Sciatic nerve (tissue), 2 donors: ENCODE measurements at regions not wholly inside any gene's neighbourhood (a gene's known extent, or its start where the extent isn't known, plus 50 kb on each side); places are given as distances from the start of the nearest gene placed in this dataset.
"Not testable (repeated sequence)": the region's sequence is repeated elsewhere in the genome, so short reads cannot be mapped to it uniquely, and the experiment has no call there.

Source experiments
- ATAC-seq: fragments of 200-7000 bp; cut with Tn5 transposase; one replicate; pipeline ENCODE4 v1.9.1; 2020; ENCODE audit warnings: mild to moderate bottlenecking, moderate library complexity
- DNase-seq: peaks from one replicate; pipeline ENCODE4 v3.0.0-alpha.2; 2020; ENCODE audit warnings: low spot score
- intact Hi-C: fragments of 100-400 bp; cut with DNase I; formaldehyde crosslinking; loops from one replicate; pipeline ENCODE4 v1.14.2; 2022
- donor health status: DM: no; HTN: no; CAD: no.
- donor health status: DM: no; HTN: no; CAD: no.

DNA sequence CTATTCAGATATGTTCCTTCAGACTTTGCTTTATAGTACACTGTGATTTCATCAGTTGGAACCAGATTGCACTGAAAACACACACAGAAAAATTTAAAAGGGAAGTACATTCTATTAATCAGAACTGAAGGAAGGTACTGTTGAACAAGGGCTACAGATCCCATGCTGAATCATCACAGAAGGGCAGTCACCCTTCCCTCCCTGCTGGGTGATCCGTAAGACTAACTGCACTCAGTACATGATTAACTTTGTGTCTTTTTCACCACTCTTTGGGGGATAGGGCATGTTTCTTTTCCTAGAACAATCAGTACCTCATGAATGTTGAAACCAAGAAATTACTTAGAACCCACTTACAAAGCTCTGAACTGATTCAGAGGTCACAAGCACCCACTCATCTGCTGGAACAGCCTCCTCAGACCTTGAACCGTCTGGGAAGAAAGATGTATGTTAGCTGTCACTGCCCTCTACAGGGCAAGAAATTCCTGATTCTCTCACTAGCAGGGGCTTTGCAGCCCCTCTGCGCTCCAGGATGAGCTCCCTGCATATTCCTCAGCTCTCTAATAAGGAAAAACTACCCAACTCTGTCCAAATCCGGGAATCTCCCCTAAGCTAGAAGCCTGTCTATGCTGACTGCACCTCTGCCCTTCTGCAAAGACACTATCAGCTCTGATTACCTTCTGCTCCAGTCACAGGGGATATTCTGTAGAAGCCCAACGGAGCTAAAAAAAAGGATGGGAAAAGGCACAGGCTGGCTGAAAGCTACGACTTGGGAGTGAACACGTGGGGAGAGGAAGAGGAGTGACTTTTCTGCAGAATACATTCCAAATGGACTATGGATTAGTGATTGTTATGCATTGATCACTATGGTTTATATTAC is 51.0 kb downstream of the IARS1 start:
- intact Hi-C loops = no loop called here
- ATAC-seq (peak; percentile 79), DNase-seq (no peak)

DNA sequence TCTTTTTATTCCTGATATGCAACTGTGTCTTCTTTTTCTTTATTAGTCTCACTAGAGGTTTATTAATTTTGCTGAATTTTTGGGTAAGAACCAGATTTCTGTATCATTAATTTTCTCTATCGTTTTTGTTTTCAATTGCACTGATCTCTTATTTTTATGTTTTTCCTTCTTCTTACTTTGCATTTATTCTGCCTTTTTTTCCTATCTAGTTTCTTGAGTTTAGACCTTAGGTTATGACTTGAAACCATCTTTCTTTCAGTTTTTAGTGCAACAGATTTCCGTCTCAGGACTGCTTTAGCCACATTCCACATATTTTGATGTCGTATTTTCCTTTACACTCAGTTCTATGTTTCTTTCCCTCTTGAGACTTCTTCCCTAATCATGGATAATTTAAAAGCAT is 56.6 kb downstream of the IARS1 start:
- no peak for DNase-seq
- intact Hi-C loops = no loop called here
- ATAC-seq = no peak

DNA sequence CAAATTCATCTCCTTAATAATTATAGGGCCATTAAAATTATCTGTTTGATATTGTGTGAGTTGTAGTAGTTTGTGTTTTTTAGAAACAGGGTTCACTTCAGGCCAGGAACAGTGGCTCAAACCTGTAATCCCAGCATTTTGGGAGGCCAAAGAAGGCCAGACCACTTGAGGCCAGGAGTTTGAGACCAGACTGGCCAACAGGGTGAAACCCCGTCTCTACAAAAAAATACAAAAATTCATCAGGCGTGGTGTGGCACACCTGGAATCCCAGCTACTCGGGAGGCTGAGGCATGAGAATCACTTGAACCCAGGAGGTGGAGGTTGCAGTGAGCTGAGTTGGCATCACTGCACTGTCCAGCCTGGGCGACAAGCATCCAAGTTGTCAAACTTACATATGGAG is 57.0 kb downstream of the IARS1 start:
- ATAC-seq (no peak), DNase-seq (no peak)
- intact Hi-C loops = no loop called here

DNA sequence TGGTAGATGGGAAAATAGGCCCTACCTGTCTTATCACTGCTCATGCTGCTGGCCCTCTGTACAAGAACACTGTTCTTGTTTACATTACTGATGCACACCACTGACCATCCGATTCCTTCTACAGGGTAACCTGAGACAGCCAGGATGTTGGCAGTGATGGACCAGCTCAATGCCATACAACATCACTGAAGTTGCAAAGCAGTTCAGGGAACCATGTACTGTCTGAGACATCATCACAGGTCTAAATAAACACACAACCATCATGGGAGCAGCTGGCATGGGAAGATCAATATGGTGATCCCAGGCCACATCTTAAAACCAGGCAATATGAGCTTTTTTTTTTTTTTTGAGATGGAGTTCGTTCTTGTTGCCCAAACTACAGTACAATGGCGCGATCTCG is 59.0 kb downstream of the IARS1 start:
- DNase-seq = no peak
- no peak for ATAC-seq
- intact Hi-C loops = no loop called here

DNA sequence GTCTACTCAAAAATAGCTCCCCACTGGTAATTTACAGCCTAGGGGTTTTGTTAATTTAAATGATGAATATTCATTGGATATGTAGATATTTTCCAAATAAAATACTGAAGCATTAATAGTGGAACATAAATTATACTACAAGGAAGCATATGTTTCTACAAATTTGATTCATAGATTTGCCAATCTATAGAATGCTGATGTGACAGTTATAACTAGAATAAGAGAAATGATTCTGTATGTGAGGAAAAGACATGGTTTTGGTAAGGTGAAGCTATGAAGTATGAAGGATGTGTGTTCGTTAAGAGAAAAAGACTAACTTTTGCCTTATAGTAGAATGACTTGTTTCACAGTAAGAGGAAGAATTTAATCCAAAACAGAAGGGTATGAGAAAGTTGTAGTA is 61.3 kb downstream of the IARS1 start:
- no peak for ATAC-seq
- DNase-seq = no peak
- intact Hi-C loops = no loop called here

DNA sequence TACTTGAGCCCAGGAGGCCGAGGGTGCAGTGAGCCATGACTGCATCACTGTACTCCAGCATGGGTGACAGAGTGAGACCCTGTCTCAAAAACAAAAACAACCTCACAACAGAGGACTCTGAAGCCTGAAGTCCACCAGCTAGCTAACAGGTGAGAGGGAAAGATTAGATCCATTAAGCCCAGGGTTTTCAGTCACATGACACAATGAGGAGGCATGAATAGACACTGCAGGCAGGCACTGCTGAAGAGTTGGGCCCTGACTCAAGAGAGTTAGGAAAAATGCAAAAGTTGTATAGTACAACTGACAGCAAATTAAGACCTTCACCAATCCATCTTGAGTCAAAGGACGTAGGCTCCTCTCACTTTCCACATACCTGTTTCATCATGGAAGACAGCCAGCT is 64.9 kb downstream of the IARS1 start:
- intact Hi-C loops = no loop called here
- no peak for DNase-seq
- no peak for ATAC-seq

DNA sequence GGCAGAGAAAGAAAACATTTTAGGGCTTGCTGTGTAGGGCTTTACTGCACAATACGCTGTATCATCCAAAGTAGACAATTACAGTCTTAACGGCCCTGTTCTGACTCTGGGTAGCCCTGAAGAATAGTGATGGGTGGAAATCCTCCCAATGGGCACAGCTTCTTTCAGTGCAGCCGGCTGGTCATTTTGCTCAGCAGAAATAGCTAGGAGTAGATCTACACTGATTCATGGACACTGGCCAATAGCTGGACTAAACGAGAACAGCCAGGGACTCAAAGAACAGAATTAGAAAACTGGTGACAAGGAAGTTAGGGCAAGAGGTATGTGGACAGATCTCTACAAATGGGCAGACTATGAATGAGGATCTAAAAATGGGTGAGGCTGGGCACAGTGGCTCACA is 69.3 kb downstream of the IARS1 start:
- intact Hi-C loops = no loop called here
- ATAC-seq (no peak), DNase-seq (no peak)

DNA sequence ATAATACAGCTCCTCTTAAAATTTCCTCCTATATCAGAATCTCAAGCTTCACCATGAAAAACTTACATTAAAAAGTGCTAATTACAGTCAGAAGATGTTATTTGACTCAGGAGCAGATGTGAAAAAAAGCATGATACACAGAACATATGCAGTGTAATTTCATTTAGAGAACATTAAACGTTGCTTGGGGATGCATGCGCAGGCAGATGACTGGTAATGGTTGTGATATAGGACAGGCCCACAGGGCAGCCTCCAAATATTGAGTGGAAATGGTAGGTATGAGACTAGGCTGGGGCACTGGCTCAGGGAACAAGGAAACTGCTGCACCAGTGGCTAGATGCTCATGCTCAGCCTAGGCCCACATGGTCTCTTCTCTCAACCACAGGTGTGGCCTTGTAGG is 69.7 kb downstream of the IARS1 start:
- intact Hi-C loops = no loop called here
- DNase-seq (no peak), ATAC-seq (no peak)

DNA sequence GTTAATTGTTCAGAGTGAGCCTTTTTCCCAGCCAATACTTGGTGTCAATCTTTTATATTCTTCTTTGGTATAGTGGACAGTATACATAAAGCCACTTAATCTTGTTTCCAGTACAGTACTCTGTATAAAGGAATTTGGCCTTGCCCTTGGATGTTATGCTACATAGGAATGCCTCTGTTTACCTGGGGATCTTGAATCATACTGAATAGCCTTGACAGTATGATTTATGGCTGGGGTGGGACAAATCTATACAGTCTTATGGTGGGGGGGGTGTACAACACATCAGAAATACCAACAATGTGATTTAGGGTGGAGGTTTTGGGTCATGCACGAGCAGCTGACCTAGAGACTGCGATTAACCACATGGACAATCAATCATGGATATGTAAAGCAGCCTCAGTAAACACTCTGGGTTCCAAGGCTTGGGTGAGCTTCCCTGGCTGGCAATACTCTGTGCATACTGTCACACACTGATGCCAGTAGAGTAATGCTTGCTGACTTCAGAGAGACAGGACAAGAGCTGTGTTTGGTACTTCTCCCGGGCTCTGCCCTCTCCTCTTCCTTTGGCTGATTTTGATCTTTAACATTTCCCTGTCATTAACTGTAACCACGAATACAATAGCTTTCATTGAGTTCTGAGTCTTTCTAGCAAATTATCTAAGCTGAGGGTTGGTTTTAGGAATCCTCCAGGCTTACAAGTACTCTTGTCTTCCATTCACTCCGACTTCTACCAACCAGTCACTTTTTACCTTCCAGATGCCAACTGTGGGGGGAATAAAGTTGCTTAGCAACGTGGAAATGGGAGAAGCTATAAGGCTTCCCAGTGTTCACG is 84.6 kb downstream of the IARS1 start:
- no peak for DNase-seq
- ATAC-seq = no peak
- intact Hi-C loops = no loop called here

DNA sequence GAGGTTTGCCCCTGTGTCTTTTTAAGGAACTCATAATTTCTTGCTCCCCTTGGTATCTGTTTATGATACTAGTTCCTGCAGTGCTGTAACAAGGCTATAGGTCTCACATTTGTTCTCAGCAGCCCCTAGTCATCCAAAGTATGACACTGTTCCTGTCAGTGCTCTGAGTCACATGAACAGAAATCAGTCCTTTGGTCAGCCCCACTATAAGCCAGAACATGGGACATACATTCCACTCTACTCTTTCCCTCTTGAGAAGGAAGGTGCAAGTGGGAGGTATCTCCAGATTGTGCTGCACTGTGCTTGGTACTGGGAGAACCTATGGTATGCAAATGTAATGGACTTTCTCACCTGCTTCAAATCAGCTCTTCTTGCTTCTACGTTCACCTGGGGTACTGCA is 87.0 kb downstream of the IARS1 start:
- ATAC-seq = no peak
- intact Hi-C loops = no loop called here

DNA sequence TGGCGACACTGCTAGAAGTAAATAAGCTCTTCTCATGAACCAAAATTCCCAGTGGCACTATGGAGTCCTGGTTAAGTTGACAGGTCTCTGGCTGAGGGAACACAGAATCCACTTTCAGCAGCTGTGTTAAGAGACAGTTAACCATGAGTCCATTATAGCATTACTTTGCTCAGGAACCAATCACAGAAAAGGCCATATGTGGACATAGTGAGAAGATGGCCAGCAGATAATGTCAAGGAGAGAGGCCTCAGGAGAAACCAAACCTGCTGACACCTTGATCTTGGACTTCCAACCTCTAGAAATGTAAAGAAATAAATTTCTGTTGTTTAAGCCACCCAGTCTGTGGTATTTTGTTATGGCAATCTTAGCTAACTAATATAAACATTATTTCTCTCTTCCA is 88.7 kb upstream of the SPTLC1 start:
- intact Hi-C loops, DNase-seq, ATAC-seq: not testable (repeated sequence)

More for the DNA sequence above, 87.0 kb downstream of the IARS1 start:
- no peak for DNase-seq

DNA sequence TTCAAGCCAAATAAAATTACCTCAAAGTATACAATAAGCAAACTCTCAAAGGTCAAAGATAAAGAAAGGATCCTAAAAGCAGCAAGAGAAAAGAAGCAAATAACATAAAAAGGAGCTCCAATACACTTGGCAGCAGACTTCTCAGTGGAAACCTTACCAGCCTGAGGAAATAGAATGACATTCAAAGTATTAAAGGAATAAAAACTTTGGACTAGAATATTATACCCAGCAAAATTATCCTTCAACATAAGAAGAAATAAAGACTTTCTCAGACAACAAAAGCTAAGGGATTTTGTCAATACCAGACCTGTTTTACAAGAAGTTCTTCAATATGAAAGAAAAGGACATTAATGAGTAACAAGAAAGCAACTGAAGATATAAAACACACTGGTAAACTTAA is 83.0 kb upstream of the SPTLC1 start:
- ATAC-seq, intact Hi-C loops, DNase-seq: not testable (repeated sequence)

DNA sequence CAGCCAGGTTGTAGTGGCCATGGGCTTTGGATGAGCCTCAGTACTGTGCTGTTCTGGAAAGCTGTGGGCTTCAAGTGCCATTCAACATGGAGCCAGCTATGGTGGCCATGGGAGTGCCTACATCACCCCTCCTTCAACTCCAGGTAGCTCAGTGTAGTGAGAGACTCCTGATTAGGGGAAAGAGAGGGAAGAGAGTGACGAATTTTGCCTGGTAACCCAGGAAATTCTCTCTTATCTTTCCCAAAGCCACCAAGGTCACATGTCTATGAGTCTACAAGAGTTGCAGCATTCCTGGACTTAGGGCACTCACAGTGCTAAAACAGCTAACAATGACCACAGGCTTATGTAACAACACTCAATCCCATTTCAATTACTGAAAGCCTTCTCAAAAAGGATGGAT is 81.7 kb upstream of the SPTLC1 start:
- intact Hi-C loops = no loop called here
- ATAC-seq = no peak
- DNase-seq = no peak

DNA sequence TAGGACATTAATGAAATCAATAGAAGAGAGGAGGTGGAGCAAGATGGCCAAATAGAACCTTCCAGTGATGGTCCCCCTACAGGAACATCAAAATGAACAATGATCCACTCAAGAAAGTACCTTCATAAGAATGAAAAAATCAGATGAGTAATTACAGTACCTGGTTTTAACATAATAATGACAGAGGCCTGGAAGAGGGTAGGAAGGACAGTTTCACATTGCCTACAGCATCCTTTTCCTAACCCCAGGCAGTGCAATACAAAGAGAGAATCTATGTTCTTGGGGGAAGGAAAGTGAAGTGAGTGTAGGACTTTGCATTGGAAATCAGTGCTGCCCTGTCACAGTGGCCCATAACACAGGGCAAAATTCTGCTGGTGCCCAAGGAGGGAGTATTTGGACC is 81.2 kb upstream of the SPTLC1 start:
- ATAC-seq = no peak
- intact Hi-C loops = no loop called here

DNA sequence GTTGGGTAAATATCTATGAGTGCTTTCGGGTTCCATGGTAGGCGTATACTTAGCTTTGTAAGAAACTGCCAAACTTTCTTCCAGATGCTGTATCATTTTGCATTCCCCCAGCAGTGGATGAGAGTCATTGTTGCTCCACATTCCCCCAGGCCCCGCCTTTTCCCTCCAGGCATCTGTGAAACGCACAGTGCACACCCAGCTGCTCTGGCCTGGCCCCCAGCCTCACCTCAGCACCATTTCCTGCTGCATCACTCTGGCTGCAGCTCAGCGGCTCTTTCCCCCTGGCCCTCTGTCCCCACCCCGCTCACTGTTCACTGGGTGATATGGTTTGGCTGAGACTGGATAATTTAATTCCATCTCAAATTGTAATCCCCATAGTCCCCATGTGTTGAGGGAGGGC is 76.6 kb upstream of the SPTLC1 start:
- intact Hi-C loops = no loop called here
- ATAC-seq = no peak
- DNase-seq = no peak

More for the DNA sequence above, 81.2 kb upstream of the SPTLC1 start:
- no peak for DNase-seq

DNA sequence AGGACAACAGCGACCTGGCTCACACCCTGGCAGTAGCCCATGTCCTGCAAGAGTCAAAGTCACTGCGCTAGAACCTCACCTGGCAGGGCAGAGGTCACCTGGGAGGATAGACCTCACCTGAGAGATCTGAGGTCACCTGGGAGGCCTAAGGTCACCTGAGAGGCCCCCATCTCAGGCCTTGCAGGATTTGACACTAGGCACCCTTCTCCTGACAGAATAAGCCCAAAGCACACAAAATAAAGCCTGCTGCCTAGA is 75.2 kb upstream of the SPTLC1 start:
- DNase-seq (no peak), ATAC-seq (no peak)
- intact Hi-C loops = no loop called here

DNA sequence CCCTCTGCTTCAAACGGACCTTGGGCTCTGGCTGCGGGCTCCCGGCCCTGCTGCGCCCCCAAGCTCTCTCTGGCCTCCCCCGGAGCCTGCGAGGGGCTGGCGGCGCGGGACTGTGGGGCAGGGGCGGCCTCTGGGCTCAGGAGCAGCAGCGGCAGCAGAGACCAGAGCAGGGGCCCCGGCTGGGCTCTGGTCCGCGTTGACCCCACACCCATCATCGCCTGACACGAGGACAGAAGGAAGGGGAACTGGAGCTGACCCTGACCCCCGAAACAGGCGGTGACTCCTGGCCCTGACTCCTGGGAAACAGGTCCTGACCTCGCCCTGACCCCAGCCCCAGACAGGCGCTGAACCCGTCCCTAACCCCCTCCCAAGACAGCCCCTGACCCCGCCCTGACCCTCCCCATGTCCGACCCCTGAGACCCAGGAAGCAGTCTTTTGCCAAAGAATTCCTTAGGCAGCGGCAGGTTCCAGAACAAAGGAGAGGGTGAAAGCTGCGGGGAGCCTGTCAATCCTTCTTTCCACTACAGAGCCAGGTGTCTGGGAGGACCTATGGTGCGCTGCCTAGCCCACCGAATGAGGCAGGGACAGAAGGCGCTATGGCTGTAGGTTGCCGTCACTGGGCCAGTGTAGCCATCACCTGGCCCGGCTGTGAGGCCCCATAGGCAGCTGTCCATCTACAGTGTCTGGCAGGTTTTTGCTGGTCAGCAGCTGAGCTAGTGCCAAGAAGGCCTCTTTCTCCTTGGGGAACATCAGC is 74.7 kb upstream of the SPTLC1 start:
- intact Hi-C loops = no loop called here
- DNase-seq (no peak), ATAC-seq (no peak)

DNA sequence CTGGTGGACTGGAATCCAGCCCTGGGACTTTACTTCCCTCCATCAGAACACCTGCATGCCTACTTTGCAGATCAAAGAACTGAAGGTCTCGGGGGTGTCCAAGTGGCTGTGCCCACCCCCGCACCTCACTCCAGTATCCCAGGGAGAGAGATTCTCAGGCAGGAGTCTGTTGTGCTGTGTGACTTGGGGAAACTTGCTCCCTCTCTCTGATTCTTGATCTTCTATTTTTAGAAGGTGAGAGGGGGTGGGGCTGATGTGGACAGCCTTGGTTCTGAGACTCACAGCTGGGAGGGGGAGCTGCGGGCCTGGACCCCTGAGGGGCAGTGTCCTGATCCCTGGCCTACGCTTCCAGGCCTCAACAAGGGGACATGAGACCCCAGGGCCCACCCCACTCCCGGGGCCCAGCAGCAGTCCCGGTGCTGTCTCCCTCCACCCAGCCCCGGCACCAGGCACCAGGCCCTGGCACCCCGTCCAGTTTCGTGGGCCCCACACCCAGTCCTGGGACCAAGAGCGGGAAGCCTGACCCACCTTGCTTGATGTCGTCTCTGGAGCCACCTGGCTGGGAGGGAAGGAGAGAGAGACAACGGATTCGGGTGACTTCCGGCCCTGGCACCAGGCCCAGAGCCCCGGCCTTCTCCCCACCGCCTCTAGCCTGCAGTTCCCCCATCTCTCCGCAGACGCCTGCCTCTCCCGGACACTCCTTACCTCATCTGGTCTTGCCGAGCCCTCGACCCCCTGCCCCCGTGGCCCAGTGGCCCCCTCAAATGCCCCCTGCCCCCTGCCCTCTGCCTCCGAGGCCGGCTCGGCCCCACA is 74.0 kb upstream of the SPTLC1 start:
- no peak for ATAC-seq

More for the DNA sequence above, 74.0 kb upstream of the SPTLC1 start:
- intact Hi-C loops = no loop called here
- no peak for DNase-seq
